Nucleus accumbens (tissue), 56 donors: ENCODE measurements at regions not wholly inside any gene's neighbourhood (a gene's known extent, or its start where the extent isn't known, plus 50 kb on each side); places are given as distances from the start of the nearest gene placed in this dataset.
"Not testable (repeated sequence)": the region's sequence is repeated elsewhere in the genome, so short reads cannot be mapped to it uniquely, and the experiment has no call there.

Source experiments
- DNase-seq, 56 donors: peaks; one replicate each; lab custom pipeline; 2025; lab: John Stamatoyannopoulos, UW

DNA sequence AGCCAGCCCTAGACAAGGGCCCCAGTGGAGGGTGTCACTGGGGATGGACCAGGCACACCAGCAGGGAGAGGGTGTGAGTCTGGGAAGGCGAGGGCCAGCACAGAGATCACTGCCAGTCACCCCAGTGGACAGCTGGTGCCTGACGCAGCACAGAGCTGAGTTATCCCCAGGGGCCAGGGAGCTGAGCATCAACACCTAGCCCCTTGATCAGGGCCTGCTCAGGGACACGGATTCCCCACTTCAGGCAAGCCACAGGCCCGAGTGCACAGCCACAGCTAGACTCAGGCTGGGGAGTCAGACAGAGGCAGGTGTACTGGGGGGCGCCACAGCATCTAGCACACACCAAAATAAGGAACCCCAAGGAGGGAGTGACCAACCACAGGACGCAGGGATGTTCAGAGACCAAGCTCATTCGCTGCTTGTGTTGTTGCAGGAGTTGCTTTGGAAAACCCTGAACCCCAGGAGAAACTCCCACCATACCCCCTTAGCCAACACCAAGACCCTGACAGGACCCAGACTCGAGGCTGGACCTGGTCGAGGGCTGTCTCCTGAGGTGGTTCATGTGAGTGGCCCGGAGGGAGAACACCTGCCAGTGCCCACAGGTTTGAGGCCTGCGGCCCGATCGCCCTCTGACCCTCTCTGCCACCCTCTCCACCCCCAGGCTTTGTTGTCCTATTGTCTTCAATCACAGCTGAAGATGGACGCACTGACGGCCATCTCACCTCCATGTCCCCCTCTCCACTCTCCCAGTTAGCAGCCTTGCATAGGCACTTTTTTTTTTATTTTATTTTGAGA, 146.8 kb downstream of the TPRA1 start:
- DNase-seq = no peak

DNA sequence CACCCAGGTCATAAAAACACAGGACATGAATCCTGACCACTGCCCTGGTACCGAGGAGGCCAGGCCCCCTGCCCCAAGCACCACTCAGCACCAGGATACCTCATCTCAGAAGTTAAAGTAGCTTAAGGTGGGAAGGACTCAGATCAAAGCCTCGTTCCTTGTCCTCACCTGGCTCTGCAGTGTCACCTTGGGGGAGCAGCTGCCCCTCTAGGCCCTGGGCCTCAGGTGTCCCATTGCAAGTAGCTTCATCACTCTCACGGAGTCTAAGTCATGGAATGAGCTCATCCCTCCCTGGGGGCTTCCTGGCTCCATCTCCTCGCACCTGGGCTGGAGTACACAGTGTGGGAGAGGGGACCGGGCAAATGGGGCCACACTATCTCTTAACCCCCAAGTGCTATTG, 148.0 kb downstream of the TPRA1 start:
- DNase-seq = no peak

DNA sequence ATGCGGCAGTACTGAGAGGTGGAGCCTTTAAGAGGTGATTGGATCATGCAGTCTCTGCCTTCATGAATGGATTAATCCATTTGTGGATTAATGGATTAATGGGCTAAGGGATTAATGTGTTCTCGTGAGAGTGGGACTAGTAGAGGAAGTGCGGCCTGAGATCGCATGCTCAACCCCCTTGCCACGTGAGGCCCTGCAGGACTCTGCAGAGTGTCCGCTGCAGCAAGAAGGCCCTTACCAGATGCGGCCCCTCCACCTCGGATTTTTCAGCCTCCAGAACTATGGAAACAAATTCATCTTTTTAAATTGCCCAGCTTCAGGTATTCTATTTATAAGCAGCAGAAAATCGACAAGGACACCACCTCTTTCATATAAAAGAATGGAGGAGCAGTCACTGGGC, 148.8 kb downstream of the TPRA1 start:
- no peak for DNase-seq

DNA sequence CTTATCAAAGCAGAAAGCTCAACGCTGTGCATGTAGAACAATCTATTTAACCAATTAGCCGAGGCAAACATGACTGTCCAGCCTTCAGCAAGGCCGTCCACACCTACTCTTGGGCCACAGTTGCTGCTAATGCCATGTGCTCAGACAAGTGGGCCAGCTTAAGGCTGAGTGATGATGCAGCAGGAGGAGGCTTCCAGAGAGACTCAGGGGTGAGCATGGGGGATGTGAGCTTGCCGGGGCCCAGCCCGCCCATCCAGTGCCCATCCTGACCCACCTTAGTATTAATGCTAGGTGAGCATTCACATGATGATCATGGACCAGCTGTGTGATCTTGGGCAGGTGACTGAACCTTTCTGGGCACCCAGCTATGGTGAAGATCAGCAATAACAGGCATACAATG, 150.1 kb downstream of the TPRA1 start:
- no peak for DNase-seq

DNA sequence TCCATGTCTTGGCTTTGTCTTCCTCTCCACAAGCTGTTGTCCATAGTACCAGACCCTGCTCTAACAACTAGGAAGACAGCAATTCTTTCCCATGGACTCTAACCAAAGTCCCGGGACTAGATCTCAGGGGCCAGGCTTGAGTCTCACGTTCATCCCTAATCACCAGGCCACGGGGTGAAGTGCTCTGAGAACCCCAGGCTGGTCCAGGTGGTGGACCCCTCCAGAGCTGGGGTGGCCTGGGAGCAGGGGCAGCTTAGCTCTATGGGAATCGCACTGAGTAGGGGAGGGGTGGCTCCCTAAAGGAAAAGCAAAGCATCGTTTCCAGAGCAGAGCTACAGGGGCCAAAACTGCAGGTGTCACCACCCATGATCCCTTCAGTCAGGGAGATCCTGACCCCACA, 150.9 kb downstream of the TPRA1 start:
- no peak for DNase-seq

DNA sequence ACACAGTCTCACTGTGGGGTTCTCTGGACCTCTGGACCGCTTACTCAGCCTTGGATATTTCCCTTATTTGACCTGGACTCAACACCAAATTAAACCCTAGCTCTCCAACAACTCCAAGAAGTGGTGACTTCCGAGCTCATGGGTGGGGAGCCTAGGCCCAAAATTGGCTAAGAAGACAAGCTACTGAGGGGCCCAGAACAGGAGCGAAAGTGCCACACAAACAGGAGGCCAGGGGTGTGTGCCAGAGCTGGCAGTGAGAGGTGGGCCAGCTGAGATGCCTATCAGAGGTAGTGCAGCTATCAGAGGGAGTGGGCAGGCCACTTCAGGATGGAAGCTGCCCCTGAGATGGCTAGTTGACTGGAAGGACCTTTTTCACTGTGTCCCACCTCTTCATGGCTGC, 151.1 kb upstream of the PRR20G start:
- no peak for DNase-seq

DNA sequence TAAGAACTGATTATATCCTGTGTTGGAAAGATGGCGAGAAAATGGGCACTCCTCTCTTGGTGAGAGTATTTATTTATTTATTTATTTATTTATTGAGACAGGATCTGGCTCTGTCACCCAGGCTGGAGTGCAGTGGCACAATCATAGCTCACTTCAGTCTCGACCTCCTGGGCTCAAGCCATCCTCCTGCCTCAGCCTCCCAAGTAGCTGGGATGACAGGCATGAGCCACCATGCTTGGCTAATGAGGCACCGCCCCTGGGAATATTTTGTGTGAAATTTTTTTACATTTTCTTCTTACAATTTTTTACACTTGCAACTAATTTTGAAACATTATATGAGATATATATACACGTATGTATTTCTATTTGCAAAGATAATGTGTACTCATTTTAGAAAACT, 150.5 kb upstream of the PRR20G start:
- DNase-seq = no peak

DNA sequence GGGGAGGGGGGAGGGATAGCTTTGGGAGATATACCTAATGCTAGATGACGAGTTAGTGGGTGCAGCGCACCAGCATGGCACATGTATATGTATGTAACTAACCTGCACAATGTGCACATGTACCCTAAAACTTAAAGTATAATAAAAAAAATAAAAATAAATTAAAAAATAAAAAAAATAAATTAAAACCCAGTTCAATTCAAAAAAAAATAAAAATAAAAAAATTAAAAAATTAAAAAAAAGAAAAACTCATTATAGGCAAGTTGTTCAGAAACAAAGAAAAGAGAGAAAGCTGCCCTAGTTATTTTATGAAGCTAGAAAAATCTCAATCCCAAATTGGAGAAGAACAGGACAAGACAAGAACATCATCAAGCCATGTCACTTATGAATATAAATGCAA, 147.5 kb upstream of the PRR20G start:
- DNase-seq = not testable (repeated sequence)

DNA sequence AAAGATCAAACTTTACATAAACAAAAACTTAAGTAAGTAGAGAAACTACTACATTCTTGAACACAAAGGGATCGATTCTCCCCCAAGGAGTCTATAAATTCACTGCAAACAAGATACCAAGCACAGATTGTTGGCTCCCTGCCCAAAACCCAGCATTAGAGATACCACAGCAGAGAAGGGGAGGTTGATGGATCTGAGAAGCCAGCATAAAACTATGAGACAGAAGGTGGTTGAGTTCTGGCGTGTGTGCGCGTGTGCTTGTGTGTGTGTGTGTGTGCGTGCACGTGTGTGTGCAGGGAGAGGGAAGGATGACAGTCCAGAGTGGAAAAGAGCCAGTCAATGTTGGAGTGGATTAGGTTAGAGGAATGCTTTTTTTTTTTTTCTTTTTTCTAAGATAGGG, 143.2 kb upstream of the PRR20G start:
- DNase-seq = no peak

DNA sequence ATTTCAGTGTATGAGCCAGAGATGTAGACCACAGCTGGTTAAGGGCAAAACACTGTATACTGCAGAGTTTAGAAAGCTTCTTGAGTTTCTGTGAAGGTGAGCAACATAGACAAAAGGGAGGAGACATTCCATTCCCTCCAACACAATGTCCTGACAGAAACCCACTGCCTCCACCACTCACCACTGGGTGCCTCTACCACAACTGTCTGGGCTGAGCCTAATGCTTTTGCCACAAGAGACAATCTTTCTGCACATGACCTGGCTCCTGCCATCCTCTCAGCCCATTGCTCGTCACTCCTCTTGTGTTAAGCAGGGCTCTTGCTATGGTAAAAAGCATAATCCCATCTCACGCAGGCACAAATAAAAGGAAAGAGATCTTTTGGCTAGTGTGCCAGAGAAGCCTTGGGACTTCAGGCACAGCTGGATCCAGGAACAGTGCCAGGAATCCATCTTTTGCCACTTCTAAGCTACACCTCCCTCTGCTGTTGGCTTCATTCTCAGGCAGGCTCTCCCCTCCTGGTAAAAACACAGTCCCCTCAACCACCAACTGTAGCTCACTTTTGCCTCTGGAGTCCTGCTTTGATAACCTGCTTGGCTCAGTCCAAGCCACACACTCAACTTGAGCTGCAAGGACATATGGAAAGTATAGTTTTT, 140.6 kb upstream of the PRR20G start:
- DNase-seq = no peak

DNA sequence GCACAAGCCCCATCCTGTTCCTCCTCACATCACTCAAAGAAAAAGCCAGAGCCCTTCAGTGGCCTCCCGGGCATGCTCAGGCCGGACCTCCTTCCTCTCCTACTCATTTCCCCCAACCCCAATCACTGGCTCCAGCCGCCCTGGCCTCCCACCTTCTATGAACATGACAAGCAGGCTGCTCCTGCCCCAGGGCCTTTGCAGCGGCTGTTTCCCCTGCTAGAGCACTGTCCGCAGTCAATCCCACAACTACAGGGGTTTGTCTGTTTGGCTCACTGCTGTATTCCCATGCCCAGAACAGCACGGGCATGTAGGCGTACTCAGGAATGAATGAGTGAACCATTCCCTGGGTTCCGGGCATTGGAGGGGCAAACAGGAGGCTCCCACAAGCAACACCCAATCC, 139.8 kb upstream of the PRR20G start:
- DNase-seq = no peak

DNA sequence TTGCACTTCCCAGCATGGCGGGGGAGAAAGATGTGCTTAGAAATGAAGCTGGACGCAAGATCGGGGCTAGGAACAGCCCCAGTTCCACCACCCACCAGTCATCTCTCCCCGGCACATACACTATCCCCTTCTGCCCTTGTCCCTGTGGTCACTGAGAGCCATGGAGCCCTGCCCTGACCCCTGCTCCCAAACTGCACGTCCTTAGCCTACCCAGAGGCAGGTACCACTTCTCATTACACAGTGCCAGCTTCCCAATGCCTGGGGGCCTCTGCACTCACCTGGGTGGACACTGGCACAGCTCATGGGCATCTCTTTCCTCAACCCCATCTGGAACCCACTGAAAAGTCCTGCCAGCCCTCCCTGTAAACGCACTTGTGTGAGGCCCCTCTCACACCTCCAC, 139.3 kb upstream of the PRR20G start:
- DNase-seq = no peak

DNA sequence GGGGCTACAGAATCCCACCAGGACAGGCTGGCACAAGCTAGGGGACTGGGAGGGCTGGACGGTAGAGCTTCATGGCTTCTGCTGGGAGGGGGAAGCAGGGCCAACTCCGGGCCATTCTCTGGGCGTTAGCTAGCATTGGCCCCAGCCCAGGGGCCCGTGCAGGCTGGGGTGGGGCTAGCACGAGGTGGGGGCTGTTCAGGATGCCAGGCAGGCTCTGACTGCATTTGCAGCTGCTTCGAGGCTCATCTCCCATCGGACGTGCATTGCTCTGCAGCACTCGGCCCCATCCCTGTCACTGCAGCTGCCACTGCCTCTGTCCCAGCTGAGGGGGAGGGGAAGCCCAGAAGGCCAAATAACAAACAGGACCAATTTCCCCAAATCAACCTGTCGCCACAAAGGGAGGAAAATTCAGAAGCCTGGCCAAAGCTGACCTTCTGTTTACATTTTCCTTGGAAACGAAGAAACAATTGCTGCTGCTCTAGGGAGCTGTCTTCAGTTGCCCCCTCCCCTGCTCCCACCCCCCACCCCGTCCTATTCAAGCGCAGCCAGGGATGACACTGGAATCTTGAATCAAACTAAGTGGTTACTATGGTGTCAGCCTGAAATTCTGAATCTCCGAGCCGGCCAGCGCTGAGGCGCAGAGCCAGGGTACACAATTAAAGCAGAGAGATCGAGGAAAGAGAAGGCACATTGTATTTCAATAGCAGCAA, 138.8 kb upstream of the PRR20G start:
- peak in 16 of 56 donors; percentile 9 to 61 (median 24) for DNase-seq

DNA sequence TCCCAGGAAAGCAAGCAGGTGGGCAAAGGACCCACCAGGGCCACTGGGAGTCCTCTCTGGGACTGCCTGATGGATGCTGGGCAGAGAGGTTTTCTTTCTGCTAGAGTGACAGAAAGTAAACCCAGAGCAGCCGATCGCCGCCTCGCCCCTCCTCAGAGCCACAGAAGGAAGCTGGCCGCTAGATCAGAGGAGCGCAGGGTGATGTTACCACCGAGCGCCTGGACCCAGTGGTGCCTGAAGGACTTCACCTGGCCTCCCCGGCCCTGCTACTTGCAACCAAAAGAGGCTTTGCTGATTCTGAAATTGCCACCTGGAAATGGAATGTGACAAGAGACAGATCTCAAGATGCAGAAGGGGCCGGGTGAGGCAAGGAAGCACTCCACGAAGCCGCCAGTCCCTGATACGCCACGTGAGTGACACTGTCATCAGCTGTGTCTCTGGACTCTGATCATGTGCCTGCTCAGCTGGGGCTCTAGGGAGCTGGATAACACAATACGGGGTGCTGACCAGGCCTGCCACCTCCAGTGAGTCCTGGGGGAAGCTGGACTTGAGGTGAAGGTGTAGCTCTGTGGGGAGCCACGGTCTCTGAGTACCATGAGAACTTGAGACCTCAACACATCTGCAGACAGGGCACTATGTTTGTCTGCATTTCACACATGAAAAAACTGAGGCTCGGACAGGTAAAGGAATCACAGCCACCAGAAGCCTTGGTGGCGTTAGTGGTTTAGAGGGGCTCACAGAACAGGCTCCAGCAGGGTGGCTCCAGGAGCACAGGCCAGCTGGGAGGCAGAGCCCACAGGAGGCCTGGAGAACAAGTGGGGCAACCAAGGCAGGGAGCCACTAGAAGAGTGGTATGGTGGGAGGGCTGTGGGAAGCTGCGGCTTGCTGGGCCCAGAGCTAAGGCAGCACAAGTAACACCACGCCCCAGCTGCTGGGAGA, 137.9 kb upstream of the PRR20G start:
- no peak for DNase-seq

DNA sequence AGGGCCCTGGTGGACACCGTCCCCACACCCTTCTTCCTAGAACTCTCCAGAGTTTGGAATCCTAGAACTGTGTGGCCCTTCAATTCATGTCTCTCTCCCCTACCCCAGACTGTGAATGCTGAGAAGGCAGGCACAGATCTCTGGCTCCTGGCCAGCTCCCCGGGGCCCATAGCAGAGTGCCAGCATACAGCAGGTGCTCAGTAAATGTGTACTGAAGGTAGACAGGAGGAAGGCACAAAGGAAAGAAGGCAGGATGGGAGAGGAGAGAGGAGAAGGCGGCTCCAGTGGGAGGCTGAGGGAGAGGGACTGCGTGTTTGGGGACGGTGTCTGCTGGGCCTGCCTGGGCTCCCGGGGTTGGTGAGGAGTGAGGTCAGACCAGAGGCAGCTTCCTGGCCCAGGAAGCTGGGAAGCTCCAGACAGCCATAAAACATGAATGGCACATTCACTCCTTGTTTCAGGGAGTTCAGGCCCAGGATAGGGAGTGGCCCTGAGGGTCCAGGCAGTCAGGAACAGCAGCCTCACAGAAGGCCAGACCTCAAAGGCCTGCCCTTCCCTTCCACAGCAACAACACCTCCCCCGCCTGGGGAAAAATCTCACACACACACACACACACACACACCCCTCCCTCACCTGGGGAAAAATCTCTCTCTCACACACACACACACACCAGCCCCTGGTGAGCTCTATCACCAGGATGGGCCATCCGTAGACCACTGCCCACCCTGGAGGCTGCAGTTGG, 137.1 kb upstream of the PRR20G start:
- DNase-seq = no peak

DNA sequence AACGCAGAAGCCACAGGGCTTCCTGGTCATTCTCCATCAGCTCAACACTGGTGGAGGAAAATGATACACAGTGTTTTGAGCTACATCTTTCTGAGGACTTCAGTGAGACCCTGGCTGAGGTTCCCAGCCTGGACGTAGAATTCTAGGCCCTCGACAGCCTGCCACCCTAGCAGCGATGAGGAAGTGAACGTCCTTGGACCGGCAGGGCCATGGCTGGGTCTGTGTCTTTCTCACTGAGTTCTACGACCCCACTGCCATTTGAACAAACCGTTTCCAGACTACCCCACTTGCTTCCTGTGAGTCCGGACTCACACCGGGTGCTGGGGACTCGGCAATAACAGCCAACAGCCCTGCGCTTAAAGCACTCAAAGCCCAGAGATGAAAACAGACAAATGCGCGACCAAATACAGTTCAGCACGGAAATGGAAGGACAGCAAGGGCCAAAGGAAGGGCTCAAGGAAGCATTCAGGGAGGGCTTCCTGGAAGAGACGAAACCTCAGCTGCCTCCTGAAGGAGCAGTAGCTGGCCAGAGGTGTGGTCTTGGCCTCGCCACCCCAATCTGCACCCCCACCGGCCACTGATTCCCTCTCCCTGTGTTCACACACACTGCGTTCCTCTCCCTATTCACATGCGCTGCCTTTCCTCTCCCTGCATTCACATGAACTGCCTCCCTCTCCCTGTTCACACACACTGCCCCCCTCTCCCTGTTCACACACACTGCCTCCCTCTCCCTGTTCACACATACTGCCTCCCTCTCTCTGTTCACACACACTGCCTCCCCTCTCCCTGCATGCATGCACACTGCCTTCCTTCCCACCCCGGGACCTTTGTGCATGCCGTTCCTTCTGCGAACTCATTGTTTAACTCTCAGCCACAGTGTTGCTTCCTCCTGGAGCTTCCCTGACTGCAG, 136.3 kb upstream of the PRR20G start:
- DNase-seq = no peak

DNA sequence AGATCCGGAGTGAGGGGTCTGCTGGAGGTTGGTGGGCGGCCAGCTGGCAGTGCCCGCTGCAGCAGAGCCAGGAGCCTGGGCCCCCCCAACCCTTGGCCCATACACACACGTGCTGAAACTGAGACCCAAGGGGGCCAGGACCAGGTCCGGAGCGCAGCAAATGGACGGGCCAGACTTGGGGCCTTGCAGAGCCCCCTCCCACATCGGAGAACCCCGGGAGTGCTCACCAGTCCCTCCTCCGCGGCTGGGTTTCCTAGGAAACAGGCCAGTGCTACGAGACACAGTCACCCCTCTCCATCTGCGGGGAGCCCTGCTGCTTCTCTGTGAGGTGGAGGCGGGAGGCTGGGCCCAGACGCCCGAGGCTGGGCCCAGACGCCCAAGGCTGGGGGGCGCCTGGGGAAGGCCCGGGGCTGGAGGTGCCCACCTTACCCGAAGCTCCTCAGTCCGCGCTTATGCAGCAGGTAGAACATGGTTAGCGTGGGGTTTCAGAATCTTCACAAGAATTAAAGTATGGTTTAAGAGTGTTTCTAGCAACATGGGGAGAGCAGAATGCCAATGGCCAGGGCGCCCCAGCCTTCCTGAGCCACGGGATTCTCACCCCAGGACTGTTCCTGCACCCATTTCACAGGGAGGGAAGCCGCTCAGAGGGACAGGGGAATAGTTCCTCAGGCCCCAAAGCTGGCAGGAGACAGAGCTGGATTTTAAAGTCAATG, 135.0 kb upstream of the PRR20G start:
- peak in 2 of 56 donors; percentile 8 to 25 for DNase-seq
